Testis (tissue), 2 donors: ENCODE measurements at regions not wholly inside any gene's neighbourhood (a gene's known extent, or its start where the extent isn't known, plus 50 kb on each side); places are given as distances from the start of the nearest gene placed in this dataset.
"Not testable (repeated sequence)": the region's sequence is repeated elsewhere in the genome, so short reads cannot be mapped to it uniquely, and the experiment has no call there.

Source experiments
- DNase-seq: peaks from one replicate; pipeline ENCODE4 v3.0.0-alpha.2; 2019
- H3K27ac ChIP-seq, 2 donors: fragments of 200-600 bp; sonication (generic); one replicate each; pipeline ENCODE4 v1.5.1; 2019
- H3K27me3 ChIP-seq: fragments of 200-600 bp; sonication (generic); one replicate; pipeline ENCODE4 v1.5.1; 2019
- H3K36me3 ChIP-seq: fragments of 200-600 bp; sonication (generic); one replicate; pipeline ENCODE4 v1.5.1; 2017; ENCODE audit warnings: low read depth; ENCODE audit errors: missing control alignments
- H3K4me1 ChIP-seq: fragments of 200-600 bp; sonication (generic); one replicate; pipeline ENCODE4 v1.5.1; 2019
- H3K4me3 ChIP-seq, 2 donors: fragments of 200-600 bp; sonication (generic); one replicate each; pipeline ENCODE4 v1.5.1; 2017 to 2019
- H3K9me3 ChIP-seq: fragments of 200-600 bp; sonication (generic); one replicate; pipeline ENCODE4 v1.5.1; 2017
- CTCF ChIP-seq, 3 experiments: fragments of 450-650 bp in 2 of 3; fragments of 200-600 bp in 1 of 3; sonication (generic) in 1 of 3; IDR thresholded peaks; one replicate each; pipeline ENCODE4 v1.5.1; 2016 to 2019; ENCODE audit warnings: antibody characterized with exemption in 3 of 3, mild to moderate bottlenecking in 2 of 3, moderate library complexity in 1 of 3
- POLR2A ChIP-seq: fragments of 450-650 bp; IDR thresholded peaks from one replicate; pipeline ENCODE4 v1.6.1; 2017; ENCODE audit warnings: antibody characterized with exemption, mild to moderate bottlenecking, moderate library complexity
- WGBS, 2 donors: methylation state at CpG; one replicate each; pipeline ENCODE4 v1.1.5; 2018; 5-methylcytosine and 5-hydroxymethylcytosine counted together
- intact Hi-C: fragments of 100-400 bp; cut with DNase I; formaldehyde crosslinking; loops from one replicate; pipeline ENCODE4 v1.15.1; 2023; ENCODE audit warnings: low total_unique reads

DNA sequence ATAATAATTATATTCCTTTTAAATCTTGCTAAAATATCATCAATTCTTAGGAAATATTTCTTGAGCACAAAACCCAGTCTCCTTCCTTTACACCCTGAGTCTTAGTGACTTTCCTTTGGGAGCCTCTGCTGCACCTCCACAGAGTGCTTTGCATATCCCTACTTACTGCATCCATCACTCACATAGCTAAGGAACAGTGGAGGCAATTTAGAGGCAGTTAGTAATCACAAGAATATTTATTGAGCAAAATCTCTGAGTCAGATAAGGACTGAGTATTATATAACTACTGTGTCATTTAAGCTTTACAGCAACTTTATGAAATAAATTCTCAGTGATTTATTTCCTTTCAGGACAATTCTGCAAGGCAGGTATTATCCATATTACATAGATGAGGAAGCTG, 327.7 kb downstream of the TMX3 start:
- Histone ChIP-seq H3K4me3 (no peak overlapping the region), H3K9me3 (no peaks in the 10 kb centered on the region)
- intact Hi-C loops: no loop called here

GRCh38 chr18:68383979-68384378, 330.9 kb downstream of the TMX3 start:
- H3K9me3 ChIP-seq, H3K27me3 ChIP-seq, DNase-seq, H3K36me3 ChIP-seq, H3K4me1 ChIP-seq, H3K4me3 ChIP-seq, H3K27ac ChIP-seq, intact Hi-C loops: not testable (repeated sequence)
- WGBS, 2 donors: 100% methylated on average over 1 of the region's 1 CpG; no CpG with 5 or more reads in 1 of the 2 donors

More for the DNA sequence above, 327.7 kb downstream of the TMX3 start:
- Histone ChIP-seq H3K4me1 (no peaks in the 10 kb centered on the region), H3K36me3 (no peaks in the 10 kb centered on the region), H3K27ac (no peak overlapping the region), H3K27me3 (no peaks in the 10 kb centered on the region)
- DNase-seq: no peak
- TF ChIP-seq CTCF (IDR thresholded peaks at IDR 0.05): no peak
- no peak for TF ChIP-seq POLR2A

DNA sequence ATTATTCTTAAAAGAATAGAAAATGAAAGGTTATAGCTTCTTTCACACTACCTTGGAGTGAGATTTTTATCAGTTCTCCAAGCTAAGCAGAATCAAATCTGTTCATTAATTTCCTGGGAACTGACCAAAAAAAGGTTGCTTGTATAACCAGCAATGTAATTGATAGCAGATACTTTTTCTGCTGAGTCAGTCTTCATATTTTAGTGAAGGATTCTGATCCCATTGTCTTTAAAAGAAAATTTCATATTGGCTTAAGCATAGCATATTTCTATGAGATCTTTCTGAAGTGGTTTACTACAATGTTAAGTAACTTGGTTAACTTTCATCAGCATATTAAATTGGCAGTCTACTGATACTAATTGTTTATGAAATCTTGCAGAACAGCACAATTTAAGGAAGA, 338.0 kb downstream of the TMX3 start:
- H3K4me3 ChIP-seq: no peak overlapping the region

DNA sequence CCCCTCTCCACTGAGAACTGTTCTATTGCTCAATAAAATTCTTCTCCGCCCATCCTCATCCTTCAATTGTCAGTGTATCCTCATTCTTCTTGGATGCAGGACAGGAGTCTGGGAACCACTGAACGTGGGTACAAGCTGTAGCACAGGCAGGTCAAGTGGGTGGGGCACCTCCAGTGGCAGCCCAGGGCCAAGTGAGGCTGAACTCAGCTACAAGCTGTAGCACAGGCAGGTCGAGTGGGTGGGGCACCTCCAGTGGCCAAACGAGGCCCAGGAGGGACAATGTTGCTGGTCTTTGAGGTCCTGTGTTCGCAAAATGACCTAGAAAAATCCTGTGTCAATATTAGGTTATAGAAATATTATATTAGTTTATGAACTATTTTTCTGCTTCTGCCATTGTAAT, 352.0 kb downstream of the TMX3 start:
- H3K36me3 ChIP-seq: no peaks in the 10 kb centered on the region
- no peak for DNase-seq
- intact Hi-C loops: no loop called here
- no peak for TF ChIP-seq CTCF (IDR thresholded peaks at IDR 0.05)
- TF ChIP-seq POLR2A: no peak
- no peaks in the 10 kb centered on the region for H3K27me3 ChIP-seq
- no peaks in the 10 kb centered on the region for H3K4me1 ChIP-seq
- no peaks in the 10 kb centered on the region for H3K9me3 ChIP-seq
- 76 to 89% methylated on average over 5 of the region's 5 CpGs for WGBS, 2 donors
- H3K4me3 ChIP-seq: no peak overlapping the region
- H3K27ac ChIP-seq: no peak overlapping the region

More for the DNA sequence above, 338.0 kb downstream of the TMX3 start:
- intact Hi-C loops: no loop called here
- H3K27me3 ChIP-seq: no peaks in the 10 kb centered on the region
- H3K9me3 ChIP-seq: no peaks in the 10 kb centered on the region
- no peak overlapping the region for H3K27ac ChIP-seq
- TF ChIP-seq POLR2A (no peak), CTCF (IDR thresholded peaks at IDR 0.05) (no peak)
- no peaks in the 10 kb centered on the region for H3K36me3 ChIP-seq
- no peak for DNase-seq
- no peaks in the 10 kb centered on the region for H3K4me1 ChIP-seq

GRCh38 chr18:68355637-68356036, 359.3 kb downstream of the TMX3 start:
- DNase-seq: no peak
- H3K4me3 ChIP-seq: no peak overlapping the region
- WGBS, 2 donors: 39 to 43% methylated on average over 3 of the region's 3 CpGs
- TF ChIP-seq POLR2A (no peak), CTCF (IDR thresholded peaks at IDR 0.05) (no peak)
- H3K36me3 ChIP-seq: no peaks in the 10 kb centered on the region
- H3K9me3 ChIP-seq: no peaks in the 10 kb centered on the region
- intact Hi-C loops: no loop called here
- H3K27ac ChIP-seq: no peak overlapping the region
- H3K27me3 ChIP-seq: no peaks in the 10 kb centered on the region
- H3K4me1 ChIP-seq: no peaks in the 10 kb centered on the region
